ENCODE measurements at regions not wholly inside any gene's neighbourhood (a gene's known extent, or its start where the extent isn't known, plus 50 kb on each side); places are given as distances from the start of the nearest gene placed in this dataset.

- Histone ChIP-seq H3K27ac (ENCODE audit: low read depth, low read length, poor library complexity, severe bottlenecking) (no peak overlapping the region), H3K36me3 (ENCODE audit: insufficient read depth, low read length, poor library complexity, severe bottlenecking) (no peaks in the 10 kb centered on the region), H3K9me3 (ENCODE audit: low read depth, low read length, poor library complexity, severe bottlenecking) (no peaks in the 10 kb centered on the region), H3K27me3 (replicated peaks; ENCODE audit: insufficient read depth, low read depth, low read length, poor library complexity) (no peaks in the 10 kb centered on the region), H3K4me1 (ENCODE audit: insufficient read depth, low read length, poor library complexity, severe bottlenecking) (no peaks in the 10 kb centered on the region), H3K4me3 (ENCODE audit: low read depth, low read length, poor library complexity, severe bottlenecking) (no peak overlapping the region)
- no peak for DNase-seq (ENCODE audit: low spot score)
- intact Hi-C loops (cut with micrococcal nuclease; ENCODE audit: unreplicated experiment) = loop anchor here (5.0 to 10.0 kb wide), 2 partner anchors 357 to 540 kb away; partner anchors contain the start of gene PCDH8
- ChIA-PET POLR2A (ENCODE audit: low non-redundant PET) (no interaction called here), CTCF (no interaction called here)
- no TSS peak for BruUV-seq (replicated peaks)
- TF ChIP-seq CTCF (conservative IDR thresholded peaks at IDR 0.05; ENCODE audit: low read depth, low read length) (no peak), EZH2 (IDR thresholded peaks at IDR 0.05; ENCODE audit: borderline replicate concordance, low read depth, low read length, poor library complexity, severe bottlenecking) (no peak)
These were observed 176.0 kb downstream of the OLFM4 start for GRCh38 chr13:53204598-53204997.

GRCh38 chr13:53206455-53206854, 177.8 kb downstream of the OLFM4 start:
- ChIA-PET CTCF (interaction anchor here (0.9 kb wide), 1 partner anchor 44 kb away, joined by 3 read pairs; no protein-coding TSS in a partner anchor), POLR2A (ENCODE audit: low non-redundant PET) (no interaction called here)
- BruUV-seq (replicated peaks) = no TSS peak
- intact Hi-C loops (cut with micrococcal nuclease; ENCODE audit: unreplicated experiment) = loop anchor here (10.0 kb wide), 1 partner anchor 542 kb away; no protein-coding TSS in a partner anchor
- no peaks in the 10 kb centered on the region for H3K27me3 ChIP-seq (replicated peaks; ENCODE audit: insufficient read depth, low read depth, low read length, poor library complexity)
- no peak overlapping the region for H3K27ac ChIP-seq (ENCODE audit: low read depth, low read length, poor library complexity, severe bottlenecking)
- no peaks in the 10 kb centered on the region for H3K36me3 ChIP-seq (ENCODE audit: insufficient read depth, low read length, poor library complexity, severe bottlenecking)
- H3K9me3 ChIP-seq (ENCODE audit: low read depth, low read length, poor library complexity, severe bottlenecking) = no peaks in the 10 kb centered on the region
- DNase-seq (ENCODE audit: low spot score) = peak; percentile 45
- no peak overlapping the region for H3K4me3 ChIP-seq (ENCODE audit: low read depth, low read length, poor library complexity, severe bottlenecking)
- no peak for TF ChIP-seq EZH2 (IDR thresholded peaks at IDR 0.05; ENCODE audit: borderline replicate concordance, low read depth, low read length, poor library complexity, severe bottlenecking)
- peak; percentile 56 for TF ChIP-seq CTCF (conservative IDR thresholded peaks at IDR 0.05; ENCODE audit: low read depth, low read length)
- no peaks in the 10 kb centered on the region for H3K4me1 ChIP-seq (ENCODE audit: insufficient read depth, low read length, poor library complexity, severe bottlenecking)

- no TSS peak for BruUV-seq (replicated peaks)
- intact Hi-C loops (cut with micrococcal nuclease; ENCODE audit: unreplicated experiment) = loop anchor here (10.0 kb wide), 1 partner anchor 543 kb away; no protein-coding TSS in a partner anchor
These were observed 178.9 kb downstream of the OLFM4 start for GRCh38 chr13:53207556-53207955.

More at GRCh38 chr13:53207556-53207955, 178.9 kb downstream of the OLFM4 start:
- Histone ChIP-seq H3K4me3 (ENCODE audit: low read depth, low read length, poor library complexity, severe bottlenecking) (no peak overlapping the region), H3K27me3 (replicated peaks; ENCODE audit: insufficient read depth, low read depth, low read length, poor library complexity) (no peaks in the 10 kb centered on the region), H3K9me3 (ENCODE audit: low read depth, low read length, poor library complexity, severe bottlenecking) (no peaks in the 10 kb centered on the region), H3K27ac (ENCODE audit: low read depth, low read length, poor library complexity, severe bottlenecking) (no peak overlapping the region), H3K36me3 (ENCODE audit: insufficient read depth, low read length, poor library complexity, severe bottlenecking) (no peaks in the 10 kb centered on the region), H3K4me1 (ENCODE audit: insufficient read depth, low read length, poor library complexity, severe bottlenecking) (no peaks in the 10 kb centered on the region)
- POLR2A ChIA-PET (ENCODE audit: low non-redundant PET) = no interaction called here
- DNase-seq (ENCODE audit: low spot score) = peak; percentile 50
- CTCF ChIA-PET = interaction anchor here (0.6 to 0.9 kb wide), 3 partner anchors 10 to 43 kb away, joined by 3 to 5 read pairs (median 3); no protein-coding TSS in a partner anchor
- no peak for TF ChIP-seq EZH2 (IDR thresholded peaks at IDR 0.05; ENCODE audit: borderline replicate concordance, low read depth, low read length, poor library complexity, severe bottlenecking)
- TF ChIP-seq CTCF (conservative IDR thresholded peaks at IDR 0.05; ENCODE audit: low read depth, low read length) = no peak

Measured in A673 (cell line).